ENCODE measurements at regions not wholly inside any gene's neighbourhood (a gene's known extent, or its start where the extent isn't known, plus 50 kb on each side); places are given as distances from the start of the nearest gene placed in this dataset.
"Not testable (repeated sequence)": the region's sequence is repeated elsewhere in the genome, so short reads cannot be mapped to it uniquely, and the experiment has no call there.

DNA sequence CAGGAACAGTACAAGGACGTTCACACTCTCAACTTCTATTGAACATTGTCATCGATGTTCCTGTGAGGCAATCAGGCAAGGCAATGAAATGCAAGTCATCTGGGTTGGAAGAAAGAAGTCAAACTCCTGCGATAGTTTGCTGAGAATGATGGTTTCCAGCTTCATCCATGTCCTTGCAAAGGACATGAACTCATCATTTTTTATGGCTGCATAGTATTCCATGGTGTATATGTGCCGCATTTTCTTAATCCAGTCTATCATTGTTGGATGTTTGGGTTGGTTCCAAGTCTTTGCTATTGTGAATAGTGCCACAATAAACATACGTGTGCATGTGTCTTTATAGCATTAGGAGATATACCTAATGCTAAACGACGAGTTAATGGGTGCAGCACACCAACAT lies 180.0 kb downstream of the RTP5 start:
- DNase-seq (ENCODE audit: low read depth) = not testable (repeated sequence)

DNA sequence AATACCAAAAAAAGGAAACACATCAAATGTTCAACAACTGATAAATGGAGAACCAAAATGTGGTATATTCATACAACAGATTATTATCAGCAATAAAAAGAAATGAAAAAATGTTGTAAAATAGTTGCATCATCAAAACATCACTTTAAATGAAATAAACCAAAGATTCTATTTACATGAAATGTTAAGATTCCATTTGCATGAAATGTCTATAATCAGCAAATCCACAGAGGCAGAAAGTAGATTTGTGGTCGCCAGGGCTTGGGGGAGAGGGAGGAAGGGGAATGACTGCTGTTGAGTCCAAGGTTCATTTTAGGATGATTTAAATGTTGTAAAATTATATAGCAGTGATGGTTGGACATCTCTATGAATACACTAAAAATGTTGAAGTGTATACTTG lies 181.9 kb downstream of the RTP5 start:
- DNase-seq (ENCODE audit: low read depth) = no peak

DNA sequence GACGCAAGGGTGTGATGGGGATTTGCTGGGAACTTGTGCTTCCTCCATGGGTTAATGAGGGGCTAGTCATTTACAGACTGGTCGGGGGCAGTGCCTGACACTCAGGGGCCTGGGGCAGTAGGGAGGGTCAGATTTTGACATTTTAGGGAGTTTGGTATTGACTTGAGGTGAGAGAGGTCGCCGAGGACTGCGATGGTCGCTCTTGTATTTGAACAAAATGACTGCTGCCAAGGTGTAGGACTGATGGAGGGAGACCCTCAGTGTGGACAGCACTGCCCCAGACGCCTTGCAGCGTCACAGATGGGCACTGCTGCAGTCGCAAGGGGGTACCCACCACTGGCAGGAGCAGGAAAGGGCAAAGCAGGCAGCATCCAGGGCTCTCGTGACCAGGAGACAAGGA lies 182.9 kb downstream of the RTP5 start:
- no peak for DNase-seq (ENCODE audit: low read depth)

DNA sequence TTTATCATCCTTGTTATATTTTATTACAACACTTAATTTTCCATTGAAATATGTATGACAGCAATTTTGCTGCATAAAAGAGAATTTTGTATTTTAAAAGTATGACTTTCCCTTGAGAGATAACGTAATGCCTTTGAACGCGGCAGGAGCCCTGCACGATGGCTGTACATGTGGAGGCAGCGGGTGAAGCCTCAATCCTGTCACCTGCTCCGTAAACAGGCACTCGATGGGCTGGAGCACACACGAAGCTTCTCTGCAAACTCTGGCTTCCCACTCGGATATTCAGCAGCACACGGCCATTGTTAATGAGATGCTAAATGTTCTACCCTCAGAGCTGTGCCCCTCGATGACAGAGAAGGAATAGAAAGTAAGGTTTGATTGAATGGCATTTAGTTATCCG lies 184.4 kb downstream of the RTP5 start:
- no peak for DNase-seq (ENCODE audit: low read depth)

DNA sequence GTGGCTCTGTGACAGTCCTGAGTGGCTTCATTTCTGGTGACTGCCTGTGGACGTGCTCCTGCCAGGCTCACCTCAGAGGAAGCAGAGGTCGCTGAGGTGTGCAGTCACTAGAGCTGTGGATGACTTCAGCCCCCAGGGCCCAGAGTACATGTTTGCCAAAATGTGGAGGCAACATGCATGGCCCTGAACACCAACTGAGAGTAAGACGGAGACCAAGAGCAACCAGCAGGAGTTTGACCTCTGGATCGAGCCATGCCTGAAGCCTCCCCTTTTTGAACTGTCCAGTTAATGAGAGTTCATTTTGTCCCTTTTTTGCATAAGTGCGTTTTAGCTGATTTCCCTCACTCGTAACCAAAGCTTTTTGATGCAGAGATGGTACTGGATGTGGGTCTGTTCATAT lies 184.9 kb downstream of the RTP5 start:
- DNase-seq (ENCODE audit: low read depth) = no peak

DNA sequence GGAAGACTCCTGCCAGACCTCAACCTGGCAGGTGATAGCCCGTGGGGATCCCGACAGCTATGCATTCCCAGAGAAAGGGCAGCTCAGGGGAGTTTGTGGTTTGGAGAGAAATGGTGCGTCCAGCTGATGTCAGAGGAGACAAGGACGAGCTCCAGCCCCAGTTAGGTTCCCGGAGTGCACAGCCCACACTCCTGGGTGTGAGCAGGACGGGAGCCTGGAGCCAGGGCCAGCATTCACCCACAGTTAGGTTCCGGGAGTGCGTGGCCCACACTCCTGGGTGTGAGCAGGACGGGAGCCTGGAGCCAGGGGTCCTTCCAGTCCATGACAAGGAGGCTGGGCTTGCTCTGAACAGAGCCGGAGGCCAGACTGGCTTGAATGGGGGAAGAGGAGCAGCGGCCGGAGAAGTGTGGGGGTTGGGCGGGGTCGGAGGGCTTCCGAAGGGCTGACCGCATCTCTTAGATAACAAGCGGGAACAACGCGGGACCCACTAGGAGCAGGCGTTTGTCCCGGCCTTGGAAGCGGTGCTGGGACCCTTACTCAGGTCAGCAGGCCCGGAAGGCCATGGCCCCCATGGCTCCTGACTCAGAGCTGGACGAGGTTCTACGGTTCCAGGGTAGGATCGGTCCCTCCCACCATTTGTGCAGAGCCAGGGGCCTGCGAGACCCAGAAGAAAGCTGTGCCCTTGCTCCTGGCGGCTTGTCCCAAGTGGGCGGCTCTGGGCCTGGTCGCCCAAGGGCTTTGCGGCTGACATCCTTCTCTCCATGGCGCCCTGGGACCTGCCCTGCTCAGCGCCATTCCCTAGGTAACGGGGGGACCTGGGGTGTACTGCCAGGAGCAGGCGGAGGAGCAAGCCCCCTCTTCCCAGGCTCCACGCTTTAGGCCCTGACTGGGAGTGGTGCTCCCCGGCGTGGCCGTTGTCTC lies 185.6 kb downstream of the RTP5 start:
- DNase-seq (ENCODE audit: low read depth) = no peak

DNA sequence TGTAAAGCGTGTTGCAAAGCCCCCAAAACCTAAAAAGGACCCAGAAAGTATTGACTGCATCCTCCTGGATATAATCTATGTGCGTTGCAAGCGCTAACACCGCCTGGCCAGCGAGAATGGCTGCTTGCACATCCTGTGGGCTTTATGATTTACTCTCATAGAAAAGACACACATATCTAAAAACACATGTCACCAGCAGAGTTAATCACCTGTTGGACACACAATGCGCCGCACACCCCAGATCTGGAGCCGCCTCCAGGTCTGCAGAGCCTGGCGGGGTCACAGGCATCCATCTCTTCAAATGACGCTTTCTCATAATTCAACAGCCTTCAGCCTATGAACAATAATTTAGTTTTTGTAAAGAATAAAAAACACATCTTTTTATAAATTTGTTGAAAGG lies 186.5 kb downstream of the RTP5 start:
- DNase-seq (ENCODE audit: low read depth) = no peak

DNA sequence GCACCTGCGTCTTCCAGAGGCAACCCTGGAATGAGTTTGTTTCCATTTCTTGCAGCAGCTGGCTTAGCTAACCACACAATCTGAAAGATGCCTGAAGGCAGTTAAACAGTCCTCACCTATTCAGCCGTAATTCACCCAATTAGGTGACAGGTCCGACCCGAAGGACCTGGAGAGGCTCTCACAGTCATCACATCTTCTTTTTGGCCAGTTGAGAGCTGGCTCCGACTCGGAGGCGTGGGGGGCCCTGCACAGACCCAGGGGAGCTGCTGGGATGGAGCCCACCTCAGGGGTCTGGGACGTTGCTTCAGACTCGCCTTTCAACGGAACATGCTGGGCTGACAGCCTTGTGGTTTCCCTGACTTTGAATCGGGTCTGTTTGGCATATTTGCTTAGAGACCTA lies 187.3 kb downstream of the RTP5 start:
- DNase-seq (ENCODE audit: low read depth) = no peak

DNA sequence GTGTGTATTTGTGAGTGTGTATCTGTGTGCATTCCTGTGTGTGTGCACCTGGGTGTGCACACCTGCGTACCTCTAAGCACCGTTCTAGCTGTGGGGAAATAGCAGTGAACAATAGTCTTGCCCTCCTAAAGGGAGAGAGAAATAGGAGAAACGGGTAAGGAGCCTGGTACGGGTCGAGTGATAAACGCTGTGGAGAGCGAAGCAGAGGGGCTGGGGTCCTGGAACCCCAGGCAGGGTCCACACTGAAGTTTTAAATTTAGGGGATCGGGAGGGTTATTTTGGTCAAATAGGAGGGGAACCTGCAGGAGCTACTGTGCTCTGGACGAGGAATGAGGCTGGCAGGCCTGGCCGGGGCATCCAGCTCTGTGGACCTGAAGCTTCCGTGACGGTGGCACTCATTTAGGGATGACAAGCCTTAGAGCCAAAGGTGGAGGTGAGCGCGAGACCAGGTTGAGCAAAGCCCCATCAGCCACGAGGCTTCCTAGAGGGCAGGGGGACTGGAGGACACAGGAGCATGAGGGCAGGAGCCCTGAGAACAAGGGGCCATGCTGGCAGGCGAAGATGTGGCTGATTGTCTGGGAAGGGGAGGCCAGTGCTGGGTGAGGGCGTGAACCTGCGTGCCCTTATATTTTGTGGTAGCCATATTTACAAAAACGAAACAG lies 188.0 kb downstream of the RTP5 start:
- DNase-seq (ENCODE audit: low read depth) = no peak

DNA sequence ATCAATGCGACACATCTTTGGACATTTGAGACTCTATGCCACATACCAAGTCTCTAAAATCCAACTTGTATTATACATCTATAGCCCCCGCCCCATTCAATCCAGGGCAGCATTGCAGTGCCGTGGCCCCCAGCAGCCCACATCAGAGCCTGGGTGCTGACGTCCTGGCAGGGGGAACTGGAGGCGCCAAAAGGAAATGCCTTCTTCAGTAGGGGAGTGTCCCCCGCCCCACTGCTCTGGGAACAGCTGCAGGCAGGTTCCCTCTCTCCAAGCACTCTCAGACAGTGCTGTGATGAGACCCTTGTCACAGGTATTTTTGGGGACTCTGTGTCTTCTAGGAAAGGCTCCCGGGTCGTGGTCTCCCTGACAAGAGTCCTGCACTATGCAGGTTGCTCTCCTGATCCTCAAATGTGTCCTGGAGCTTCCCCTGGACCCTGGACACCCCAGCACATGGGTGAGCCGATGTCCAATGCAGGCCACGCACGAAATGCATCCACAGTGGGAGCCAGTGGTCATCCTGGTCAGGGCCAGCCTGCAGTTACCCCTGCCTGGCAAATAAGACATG lies 188.7 kb downstream of the RTP5 start:
- DNase-seq (ENCODE audit: low read depth) = no peak

DNA sequence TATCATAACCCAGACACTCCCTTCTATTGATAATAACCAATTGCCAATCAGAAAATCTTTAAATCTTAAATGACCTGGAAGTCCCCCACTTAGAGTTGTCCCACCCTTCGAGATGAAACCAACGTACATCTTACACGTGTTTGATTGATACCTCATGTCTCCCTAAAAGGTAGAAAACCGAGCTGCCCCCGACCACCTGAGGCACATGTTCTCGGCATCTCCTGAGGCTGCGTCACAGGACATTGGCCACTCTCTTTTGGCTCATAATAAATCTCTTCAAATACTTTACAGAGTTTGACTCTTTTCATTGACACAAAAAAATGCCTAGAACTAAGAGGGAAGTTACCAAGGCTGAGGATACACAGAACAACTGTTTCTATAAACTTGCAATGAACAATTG lies 190.0 kb downstream of the RTP5 start:
- DNase-seq (ENCODE audit: low read depth) = no peak

DNA sequence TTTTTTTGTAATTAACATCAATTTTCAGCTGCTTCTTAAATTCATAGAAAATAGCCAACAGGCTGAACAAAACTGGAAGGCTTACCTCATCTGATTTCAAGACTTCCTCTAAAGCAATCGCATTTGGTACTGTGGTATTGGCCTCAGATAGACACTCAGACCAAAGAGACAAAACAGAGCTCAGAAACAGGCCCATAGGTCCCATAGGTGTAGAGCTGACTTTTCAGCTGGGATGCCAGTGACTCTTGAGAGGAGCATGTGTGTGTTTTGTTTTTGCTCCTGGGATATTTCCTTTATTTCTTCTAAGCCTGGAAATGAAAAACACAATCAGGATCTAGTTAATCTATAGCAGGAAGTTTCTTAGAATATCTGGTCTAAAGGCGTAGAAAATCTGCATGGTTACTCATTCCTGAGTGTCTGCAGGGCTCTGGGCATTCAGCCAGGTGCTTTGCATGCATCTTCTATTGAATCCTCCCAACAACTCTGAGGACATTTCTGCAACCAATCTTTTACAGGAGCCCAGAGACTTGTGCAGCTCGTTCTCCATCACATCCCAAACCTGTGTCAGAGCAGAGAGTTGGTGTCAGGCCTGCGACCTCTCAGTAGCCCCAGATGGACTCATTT lies 190.8 kb downstream of the RTP5 start:
- DNase-seq (ENCODE audit: low read depth) = no peak

DNA sequence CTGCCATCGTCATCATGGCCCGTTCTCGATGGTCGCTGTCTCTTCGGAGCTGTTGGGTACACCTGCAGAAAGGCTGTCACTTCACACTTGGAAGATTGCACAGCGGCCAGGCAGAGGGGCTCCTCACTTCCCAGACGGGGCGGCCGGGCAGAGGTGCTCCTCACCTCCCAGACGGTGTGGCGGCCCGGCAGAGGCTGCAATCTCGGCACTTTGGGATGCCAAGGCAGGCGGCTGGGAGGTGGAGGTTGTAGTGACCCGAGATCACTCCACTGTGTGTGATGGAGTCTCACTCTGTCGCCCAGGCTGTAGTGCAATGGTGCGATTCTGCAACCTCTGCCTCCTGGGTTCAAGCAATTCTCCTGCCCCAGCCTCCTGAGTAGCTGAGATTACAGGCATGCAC lies 192.4 kb downstream of the RTP5 start:
- DNase-seq (ENCODE audit: low read depth) = not testable (repeated sequence)

DNA sequence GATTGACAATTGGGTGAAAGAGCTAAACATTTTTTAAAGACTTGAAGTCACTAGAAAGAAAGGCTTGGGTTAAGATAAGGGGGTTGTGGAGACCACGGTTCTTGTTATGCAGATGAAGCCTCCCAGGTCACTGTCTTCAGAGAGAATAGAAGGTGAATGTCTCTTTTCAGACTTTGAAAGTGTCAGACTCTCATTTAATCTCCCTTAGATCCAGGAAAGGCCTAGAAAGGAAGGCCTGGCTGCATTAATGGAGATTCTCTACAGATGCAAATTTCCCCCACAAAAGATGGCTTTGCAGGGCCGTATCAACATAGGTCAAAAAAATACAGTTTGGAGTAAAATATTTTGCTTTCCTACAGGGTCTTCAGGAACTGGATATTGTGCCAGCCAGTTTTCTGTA lies 193.9 kb downstream of the RTP5 start:
- no peak for DNase-seq (ENCODE audit: low read depth)

DNA sequence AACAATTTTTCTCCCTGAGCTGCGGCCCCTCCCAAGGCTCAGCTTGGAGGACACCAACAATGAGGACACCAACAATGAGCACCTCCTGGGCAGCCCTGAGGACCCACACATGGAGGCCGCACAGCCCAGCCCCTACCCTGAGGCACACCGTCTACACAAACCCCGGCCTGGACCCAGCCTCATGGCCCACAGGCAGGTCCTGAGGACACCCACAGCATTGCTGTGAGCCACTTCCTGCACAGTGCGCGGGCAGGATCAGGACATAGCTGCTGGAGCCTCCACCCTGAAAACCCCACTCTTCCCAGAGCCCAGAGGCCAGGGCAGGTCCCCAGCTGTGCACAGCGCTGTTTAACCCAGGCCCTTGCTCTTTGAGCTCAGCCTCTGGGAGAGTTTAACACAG lies 194.3 kb downstream of the RTP5 start:
- DNase-seq (ENCODE audit: low read depth) = no peak

DNA sequence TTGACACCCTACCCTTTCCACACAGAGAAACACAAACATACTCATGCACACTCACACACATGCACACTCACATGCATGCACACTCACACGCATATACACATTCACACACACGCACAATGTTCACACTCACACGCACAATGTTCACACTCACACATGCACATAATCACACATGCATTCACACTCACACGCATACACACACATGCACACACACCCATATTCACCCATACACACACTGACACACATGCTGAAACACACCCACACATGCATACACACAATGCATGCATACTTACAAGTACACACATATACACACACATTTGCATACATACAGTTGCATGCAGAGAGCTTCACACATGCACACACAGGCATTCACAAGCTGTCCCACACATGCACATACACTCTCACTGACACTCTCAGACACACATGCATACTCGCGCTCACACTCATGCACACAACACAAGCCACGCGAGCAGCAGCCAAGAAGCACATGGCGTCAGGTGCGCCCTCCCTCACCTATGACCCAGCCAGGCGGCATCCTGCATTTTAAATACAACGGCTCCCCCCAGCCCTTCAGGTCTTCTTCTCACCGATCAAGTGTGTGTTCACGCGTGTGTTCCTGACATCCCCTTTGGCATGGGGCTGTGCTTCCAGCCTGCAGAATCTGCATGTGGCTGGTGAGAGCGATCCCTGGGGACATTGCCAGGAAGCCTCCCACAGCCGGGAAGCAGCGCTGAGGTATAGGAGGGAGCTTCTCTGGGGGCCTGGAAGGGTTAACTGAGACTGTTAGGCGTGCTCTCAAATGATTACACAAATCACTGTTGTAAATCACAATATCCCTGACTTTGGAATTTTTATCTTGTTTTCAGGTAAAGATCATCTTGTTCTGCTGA lies 195.1 kb downstream of the RTP5 start:
- DNase-seq (ENCODE audit: low read depth) = no peak

DNA sequence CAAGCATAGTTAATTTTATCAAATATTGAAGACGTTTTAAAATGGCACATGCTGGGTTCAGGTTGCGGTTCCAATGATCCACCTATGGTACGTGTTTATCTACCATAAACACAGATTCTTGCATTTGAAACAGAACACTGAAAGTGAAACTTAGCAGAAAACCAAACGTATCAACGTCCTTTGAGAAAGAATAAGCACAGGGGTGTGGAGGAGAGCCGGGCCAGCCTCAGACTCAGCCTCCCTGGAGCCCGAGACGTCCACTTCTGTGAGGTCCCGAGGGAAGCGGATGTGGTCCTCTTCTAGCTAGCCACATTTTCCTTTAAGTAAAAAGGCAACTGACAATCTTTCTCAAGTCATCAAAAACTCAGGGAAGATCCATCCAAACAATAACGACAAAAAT lies 195.9 kb downstream of the RTP5 start:
- DNase-seq (ENCODE audit: low read depth) = no peak

DNA sequence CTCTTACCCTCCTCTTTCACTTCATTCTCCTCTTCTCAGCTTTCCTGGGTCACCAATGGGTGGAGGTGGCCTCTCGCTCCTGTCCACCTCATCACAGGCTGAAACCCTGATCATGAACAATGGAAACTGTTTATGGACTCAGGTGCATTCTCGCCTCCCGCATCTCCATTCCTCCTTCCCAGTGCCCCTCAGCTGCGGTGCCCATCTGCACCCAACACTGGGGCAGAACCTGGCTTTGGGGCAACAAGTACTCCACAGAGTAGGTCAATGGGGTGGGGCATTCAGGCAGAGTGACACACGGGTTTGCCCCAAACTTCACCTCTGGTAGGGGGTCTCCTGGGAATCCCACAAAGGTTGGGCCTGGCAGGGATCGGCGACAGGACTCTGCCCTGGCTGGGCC lies 199.5 kb downstream of the RTP5 start:
- DNase-seq (ENCODE audit: low read depth) = no peak

DNA sequence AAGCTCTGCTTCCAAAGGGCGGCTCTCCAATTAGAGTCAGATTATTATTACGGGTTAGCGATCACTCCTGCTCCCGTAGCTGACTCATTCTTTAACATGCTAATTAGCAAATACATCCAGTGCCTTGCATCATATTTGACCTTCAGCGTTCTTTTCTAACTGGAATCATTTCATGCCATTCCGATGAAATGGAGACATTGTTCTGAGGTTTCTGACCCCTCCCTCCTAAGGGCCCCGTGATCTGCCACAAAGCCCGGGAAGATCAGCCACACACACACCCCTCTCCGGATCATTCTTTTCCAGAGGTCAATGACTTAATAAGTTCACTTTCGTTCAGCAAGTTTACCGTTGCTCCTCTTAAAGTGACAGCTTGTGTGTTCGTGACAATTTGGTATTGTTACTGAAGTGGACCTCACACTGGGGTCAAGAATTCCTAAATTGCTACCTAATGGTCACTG lies 200.4 kb downstream of the RTP5 start:
- not testable (repeated sequence) for DNase-seq (ENCODE audit: low read depth)

DNA sequence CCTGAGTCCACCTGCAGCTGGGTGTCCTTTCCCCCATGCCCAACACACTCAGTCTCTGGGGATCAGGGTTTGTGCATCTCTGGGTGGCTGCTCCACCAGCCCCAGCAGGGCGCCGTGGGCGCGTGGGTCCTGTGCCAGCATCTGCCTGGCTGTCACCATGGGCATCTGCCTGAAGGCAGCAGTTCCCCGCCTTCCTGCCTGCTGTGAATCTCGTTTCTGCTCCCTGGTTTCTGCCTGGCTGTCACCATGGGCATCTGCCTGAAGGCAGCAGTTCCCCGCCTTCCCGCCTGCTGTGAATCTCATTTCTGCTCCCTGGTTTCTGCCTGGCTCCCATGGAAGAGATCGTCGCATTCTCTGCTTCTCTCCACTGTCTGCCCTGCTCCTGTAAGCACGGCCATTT lies 201.2 kb downstream of the RTP5 start:
- not testable (repeated sequence) for DNase-seq (ENCODE audit: low read depth)

DNA sequence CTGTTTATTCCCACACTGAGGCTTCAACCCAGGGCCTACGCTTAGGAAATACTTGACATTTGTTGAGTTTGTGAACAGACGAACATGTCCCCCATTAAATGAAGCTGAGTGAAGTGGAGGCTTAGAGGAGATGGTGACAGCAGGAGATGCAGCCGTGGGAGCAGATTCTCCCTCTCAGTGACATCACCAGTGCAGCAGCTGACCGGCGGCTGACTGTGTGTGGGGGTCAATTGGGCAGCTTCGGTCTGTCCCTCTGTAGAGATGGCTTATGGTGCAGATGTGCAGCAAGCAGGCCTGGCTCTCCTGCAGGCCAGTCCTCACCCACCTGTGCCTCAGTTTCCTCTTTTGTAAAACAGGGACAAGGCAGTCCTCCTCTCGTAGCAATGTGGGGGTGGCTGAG lies 201.8 kb downstream of the RTP5 start:
- not testable (repeated sequence) for DNase-seq (ENCODE audit: low read depth)

DNA sequence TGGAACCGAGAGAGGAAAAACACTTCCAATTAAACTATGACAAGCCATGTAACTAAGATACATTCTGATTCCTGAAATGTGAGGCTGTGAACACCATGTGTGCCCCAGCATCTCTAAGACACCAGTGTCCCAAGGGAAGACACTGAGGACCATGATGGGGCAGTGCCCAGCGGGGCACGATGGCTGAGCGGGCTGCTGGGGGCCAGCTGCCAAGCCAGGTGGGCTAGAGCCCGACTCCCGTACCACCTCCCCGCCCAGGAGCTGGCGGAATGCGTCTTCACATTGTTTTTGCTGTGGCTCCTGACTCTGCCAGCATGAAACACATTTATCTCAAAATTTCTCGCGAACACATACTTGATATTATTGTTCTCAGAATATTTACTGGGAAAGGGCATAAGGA lies 202.4 kb downstream of the RTP5 start:
- not testable (repeated sequence) for DNase-seq (ENCODE audit: low read depth)
